ENCODE measurements at regions not wholly inside any gene's neighbourhood (a gene's known extent, or its start where the extent isn't known, plus 50 kb on each side); places are given as distances from the start of the nearest gene placed in this dataset.

- Histone ChIP-seq H2BK15ac (ENCODE audit: low read depth, low read length) (no peak overlapping the region), H3K56ac (ENCODE audit: extremely low read depth, insufficient read depth, low read length) (no peak overlapping the region), H3K18ac (ENCODE audit: low read depth, low read length) (no peak overlapping the region), H3K79me1 (ENCODE audit: low read depth in 1 of 2, low read length in 2 of 2) (no peaks in the 10 kb centered on the region), H4K5ac (ENCODE audit: low read depth, low read length) (no peak overlapping the region), H4K8ac (ENCODE audit: low read depth in 2 of 2, low read length in 2 of 2) (no peak overlapping the region), H4K91ac (ENCODE audit: insufficient read depth, low read depth, low read length) (no peak overlapping the region), H2AK9ac (replicated peaks; ENCODE audit: low read depth, low read length, poor library complexity) (no peak overlapping the region), H3K4me2 (ENCODE audit: low read depth, low read length) (no peak overlapping the region), H3K4me3 (ENCODE audit: insufficient read depth, low read depth, low read length) (no peak overlapping the region), H4K20me1 (ENCODE audit: insufficient read depth, low read length) (no peaks in the 10 kb centered on the region), H2BK5ac (ENCODE audit: low read depth, low read length, poor library complexity, severe bottlenecking) (no peak overlapping the region), H3K36me3 (ENCODE audit: control insufficient read depth, insufficient read depth, low read length) (no peaks in the 10 kb centered on the region), H3K23ac (ENCODE audit: low read depth, low read length) (no peak overlapping the region), H2AK5ac (ENCODE audit: low read depth, low read length) (no peak overlapping the region), H3K4ac (ENCODE audit: low read depth, low read length) (no peak overlapping the region), H2AFZ (replicated peaks; ENCODE audit: low read length, poor library complexity) (no peak overlapping the region), H2BK120ac (ENCODE audit: low read depth, low read length) (no peak overlapping the region), H2BK20ac (ENCODE audit: low read depth, low read length) (no peak overlapping the region), H3K9me3 (ENCODE audit: control insufficient read depth, insufficient read depth, low read length) (no peaks in the 10 kb centered on the region), H3K27ac (ENCODE audit: insufficient read depth, low read length) (no peak overlapping the region), H3K14ac (replicated peaks; ENCODE audit: low read depth, low read length) (no peak overlapping the region), H3K9ac (ENCODE audit: low read depth, low read length) (no peak overlapping the region), H3K4me1 (ENCODE audit: control insufficient read depth, insufficient read depth, low read length) (no peaks in the 10 kb centered on the region), H3K27me3 (ENCODE audit: control insufficient read depth, insufficient read depth, low read length) (peaks cover 19% of the 10 kb centered on the region), H3K9me1 (ENCODE audit: insufficient read depth, low read length) (no peaks in the 10 kb centered on the region)
- DNase-seq (no peak), ATAC-seq (ENCODE audit: low read depth) (no peak)
- BruUV-seq (replicated peaks) = no TSS peak
- WGBS, 2 experiments (ENCODE audit: extremely low coverage in 2 of 2, insufficient read length in 1 of 2) = no CpG with 5 or more reads among the region's 5 CpGs
- no peak for TF ChIP-seq FOS (IDR thresholded peaks at IDR 0.05; ENCODE audit: low read depth, low read length)
- no peak for TF ChIP-seq MAFK (IDR thresholded peaks at IDR 0.05; ENCODE audit: low read depth, low read length)
- TF ChIP-seq MAZ (IDR thresholded peaks at IDR 0.05; ENCODE audit: borderline replicate concordance, low read depth, low read length) = no peak
- TF ChIP-seq MXI1 (IDR thresholded peaks at IDR 0.05; ENCODE audit: borderline replicate concordance, low read depth, low read length) = no peak
- no peak for TF ChIP-seq RFX5 (IDR thresholded peaks at IDR 0.05; ENCODE audit: low read depth, low read length)
- TF ChIP-seq, protein P1, sequence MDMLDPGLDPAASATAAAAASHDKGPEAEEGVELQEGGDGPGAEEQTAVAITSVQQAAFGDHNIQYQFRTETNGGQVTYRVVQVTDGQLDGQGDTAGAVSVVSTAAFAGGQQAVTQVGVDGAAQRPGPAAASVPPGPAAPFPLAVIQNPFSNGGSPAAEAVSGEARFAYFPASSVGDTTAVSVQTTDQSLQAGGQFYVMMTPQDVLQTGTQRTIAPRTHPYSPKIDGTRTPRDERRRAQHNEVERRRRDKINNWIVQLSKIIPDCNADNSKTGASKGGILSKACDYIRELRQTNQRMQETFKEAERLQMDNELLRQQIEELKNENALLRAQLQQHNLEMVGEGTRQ (IDR thresholded peaks at IDR 0.05; ENCODE audit: low read depth, low read length) = no peak
- no peak for TF ChIP-seq NFE2L2 (IDR thresholded peaks at IDR 0.05; ENCODE audit: low read depth, low read length)
- no peak for TF ChIP-seq SMC3 (IDR thresholded peaks at IDR 0.05; ENCODE audit: low read depth, low read length)
- no peak for TF ChIP-seq POLR2A (IDR thresholded peaks at IDR 0.05; ENCODE audit: low read depth, low read length)
- no peak for TF ChIP-seq RAD21 (IDR thresholded peaks at IDR 0.05; ENCODE audit: low read length)
- no peak for TF ChIP-seq CTCF (conservative IDR thresholded peaks at IDR 0.05; ENCODE audit: low read depth, low read length)
- no peak for TF ChIP-seq RCOR1 (IDR thresholded peaks at IDR 0.05; ENCODE audit: insufficient replicate concordance, low read length)
- TF ChIP-seq CEBPB (IDR thresholded peaks at IDR 0.05; ENCODE audit: low read depth, low read length) = no peak
- no peak for TF ChIP-seq BHLHE40 (IDR thresholded peaks at IDR 0.05; ENCODE audit: low read depth, low read length)
- no peak for TF ChIP-seq CHD1 (IDR thresholded peaks at IDR 0.05; ENCODE audit: low read depth, low read length)
- TF ChIP-seq, protein P2, sequence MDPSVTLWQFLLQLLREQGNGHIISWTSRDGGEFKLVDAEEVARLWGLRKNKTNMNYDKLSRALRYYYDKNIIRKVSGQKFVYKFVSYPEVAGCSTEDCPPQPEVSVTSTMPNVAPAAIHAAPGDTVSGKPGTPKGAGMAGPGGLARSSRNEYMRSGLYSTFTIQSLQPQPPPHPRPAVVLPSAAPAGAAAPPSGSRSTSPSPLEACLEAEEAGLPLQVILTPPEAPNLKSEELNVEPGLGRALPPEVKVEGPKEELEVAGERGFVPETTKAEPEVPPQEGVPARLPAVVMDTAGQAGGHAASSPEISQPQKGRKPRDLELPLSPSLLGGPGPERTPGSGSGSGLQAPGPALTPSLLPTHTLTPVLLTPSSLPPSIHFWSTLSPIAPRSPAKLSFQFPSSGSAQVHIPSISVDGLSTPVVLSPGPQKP (IDR thresholded peaks at IDR 0.05; ENCODE audit: borderline replicate concordance, low read depth, low read length) = no peak
- dilution Hi-C loops (cut with HindIII; ENCODE audit: low sequenced_read_pairs, unreplicated experiment) (no loop called here), intact Hi-C loops (cut with micrococcal nuclease) (no loop called here), in situ Hi-C loops (cut with MboI; ENCODE audit: low sequenced_read_pairs) (no loop called here)
- ChIA-PET POLR2A (ENCODE audit: unreplicated experiment) (no interaction called here), CTCF (interaction anchor here (0.9 kb wide), 1 partner anchor 8 kb away, joined by 3 read pairs; no protein-coding TSS in a partner anchor)
Measured at GRCh38 chr5:171582849-171583248, 163.4 kb downstream of the FGF18 start.
